SK-N-SH (cell line): ENCODE measurements at regions not wholly inside any gene's neighbourhood (a gene's known extent, or its start where the extent isn't known, plus 50 kb on each side); places are given as distances from the start of the nearest gene placed in this dataset.

Experiments
- CTCF ChIA-PET: fragments of 300-600, 350-600 bp; formaldehyde crosslinking; extraction: SDS; loops from one replicate; lab custom pipeline; 2021; lab: Yijun Ruan, JAX
- POLR2A ChIA-PET: fragments of 350-600 bp; sonication (Branson Sonifier 250); formaldehyde crosslinking; extraction: SDS; loops from one replicate; lab custom pipeline; 2020; ENCODE audit warnings: antibody characterized with exemption, inconsistent platforms; lab: Yijun Ruan, JAX
- DNase-seq: peaks from one replicate; pipeline ENCODE4 v3.0.0; 2012
- H2AFZ ChIP-seq: fragments of 200-600 bp; sonication (generic); 2 replicates; pipeline ENCODE4 v1.8.1; 2016; ENCODE audit warnings: antibody characterized with exemption, mild to moderate bottlenecking, low read depth
- H3F3A ChIP-seq: fragments of 200-600 bp; sonication (generic); replicated peaks from 2 replicates; pipeline ENCODE3; 2016; ENCODE audit warnings: antibody characterized with exemption, mild to moderate bottlenecking; ENCODE audit not compliant: insufficient read depth
- H3K27ac ChIP-seq, 2 experiments: fragments of 200-500 bp in 1 of 2; fragments of 200-600 bp in 1 of 2; sonication (Bioruptor generic) in 1 of 2; sonication (generic), shearing (Covaris generic) in 1 of 2; 2 replicates each; pipeline versions ENCODE4 v1.5.1 to v1.6.1; 2014 to 2016; ENCODE audit warnings: low read depth in 2 of 2, inconsistent platforms in 1 of 2, low read length in 1 of 2, mild to moderate bottlenecking in 1 of 2, mixed read lengths in 1 of 2
- H3K27me3 ChIP-seq: fragments of 200-600 bp; sonication (generic), shearing (Covaris generic); 2 replicates; pipeline ENCODE4 v1.6.1; 2016; ENCODE audit warnings: mixed run types; ENCODE audit not compliant: insufficient read depth
- H3K36me3 ChIP-seq, 2 experiments: fragments of 200-500 bp in 1 of 2; fragments of 200-600 bp in 1 of 2; sonication (Bioruptor generic) in 1 of 2; sonication (generic) in 1 of 2; replicated peaks in 1 of 2; 2 replicates each; pipeline versions ENCODE3 to v1.5.1; 2014 to 2016; ENCODE audit warnings: low read length in 1 of 2, mild to moderate bottlenecking in 1 of 2; ENCODE audit not compliant: insufficient read depth in 2 of 2, control insufficient read depth in 1 of 2
- H3K4me1 ChIP-seq, 2 experiments: fragments of 200-500 bp in 1 of 2; fragments of 200-600 bp in 1 of 2; sonication (Bioruptor generic) in 1 of 2; sonication (generic), shearing (Covaris generic) in 1 of 2; 2 replicates each; pipeline versions ENCODE4 v1.5.1 to v1.6.1; 2014 to 2016; ENCODE audit warnings: low read depth in 1 of 2, low read length in 1 of 2, mixed run types in 1 of 2; ENCODE audit not compliant: insufficient read depth in 2 of 2, control insufficient read depth in 1 of 2
- H3K4me2 ChIP-seq: fragments of 200-600 bp; sonication (generic), shearing (Covaris generic); 2 replicates; pipeline ENCODE4 v1.6.1; 2017; ENCODE audit warnings: mixed run types
- H3K4me3 ChIP-seq, 2 experiments: fragments of 200-500 bp in 1 of 2; fragments of 200-600 bp in 1 of 2; sonication (Bioruptor generic) in 1 of 2; sonication (generic), shearing (Covaris generic) in 1 of 2; 2 replicates each; pipeline versions ENCODE4 v1.5.1 to v1.8.1; 2014 to 2016; ENCODE audit warnings: low read depth in 2 of 2, inconsistent platforms in 1 of 2, low read length in 1 of 2, mild to moderate bottlenecking in 1 of 2, mixed read lengths in 1 of 2, moderate library complexity in 1 of 2
- H3K79me2 ChIP-seq: fragments of 200-600 bp; sonication (generic); 2 replicates; pipeline ENCODE4 v1.8.1; 2017; ENCODE audit warnings: mild to moderate bottlenecking; ENCODE audit not compliant: insufficient read depth
- H3K9ac ChIP-seq: fragments of 200-600 bp; sonication (generic); 2 replicates; pipeline ENCODE4 v1.6.1; 2017; ENCODE audit warnings: mixed run types
- H3K9me2 ChIP-seq: fragments of 200-600 bp; sonication (generic); 2 replicates; pipeline ENCODE4 v1.6.1; 2017; ENCODE audit warnings: mixed run types
- H3K9me3 ChIP-seq: fragments of 200-600 bp; sonication (generic); 2 replicates; pipeline ENCODE4 v1.6.1; 2017; ENCODE audit warnings: mixed run types, mild to moderate bottlenecking, moderate library complexity
- H4K20me1 ChIP-seq: fragments of 200-600 bp; sonication (generic); 2 replicates; pipeline ENCODE4 v1.6.1; 2017; ENCODE audit warnings: mild to moderate bottlenecking, mixed run types; ENCODE audit not compliant: insufficient read depth
- ELF1 ChIP-seq: IDR thresholded peaks from 2 replicates; pipeline ENCODE4 v1.4.0; 2012
- FOSL2 ChIP-seq: IDR thresholded peaks from 2 replicates; pipeline ENCODE4 v1.4.0; 2012; ENCODE audit warnings: low read depth, mild to moderate bottlenecking, moderate library complexity, borderline replicate concordance
- GABPA ChIP-seq: IDR thresholded peaks from 2 replicates; pipeline ENCODE4 v1.4.0; 2012; ENCODE audit warnings: low read depth, mild to moderate bottlenecking
- NFIC ChIP-seq: IDR thresholded peaks from 2 replicates; pipeline ENCODE4 v1.4.0; 2012; ENCODE audit warnings: borderline replicate concordance
- POLR2AphosphoS5 ChIP-seq: IDR thresholded peaks from 2 replicates; pipeline ENCODE4 v1.6.1; 2012; ENCODE audit warnings: low read depth, low read length
- RFX5 ChIP-seq: IDR thresholded peaks from 2 replicates; pipeline ENCODE4 v1.6.1; 2012; ENCODE audit warnings: mild to moderate bottlenecking, improper control_type of control experiment, low read length
- RXRA ChIP-seq: IDR thresholded peaks from 2 replicates; pipeline ENCODE4 v1.4.0; 2012; ENCODE audit warnings: low read depth, mild to moderate bottlenecking, borderline replicate concordance
- SIN3A ChIP-seq: IDR thresholded peaks from 2 replicates; pipeline ENCODE4 v1.6.1; 2012; ENCODE audit warnings: low read depth, mild to moderate bottlenecking, low read length, moderate library complexity, borderline replicate concordance
- SMC3 ChIP-seq: IDR thresholded peaks from 2 replicates; pipeline ENCODE4 v1.6.1; 2012; ENCODE audit warnings: low read depth, low read length, improper control_type of control experiment
- TAF1 ChIP-seq: IDR thresholded peaks from 2 replicates; pipeline ENCODE4 v1.6.1; 2012; ENCODE audit warnings: low read depth, mild to moderate bottlenecking, low read length, moderate library complexity, borderline replicate concordance
- TEAD4 ChIP-seq: IDR thresholded peaks from 2 replicates; pipeline ENCODE4 v1.4.0; 2012; ENCODE audit warnings: mild to moderate bottlenecking, borderline replicate concordance; ENCODE audit not compliant: insufficient read depth
- YY1 ChIP-seq: IDR thresholded peaks from 2 replicates; pipeline ENCODE4 v1.4.0; 2012; ENCODE audit warnings: low read depth, mild to moderate bottlenecking
- ZBTB33 ChIP-seq: IDR thresholded peaks from 2 replicates; pipeline ENCODE4 v1.4.0; 2012; ENCODE audit warnings: low read depth, borderline replicate concordance
- WGBS: methylation state at CpG from one replicate; pipeline ENCODE4 v1.1.6; 2017; ENCODE audit warnings: low lambda C conversion rate; 5-methylcytosine and 5-hydroxymethylcytosine counted together
- TF ChIP-seq, protein P1 (sequence below): fragments of 150-350 bp; IDR thresholded peaks from 2 replicates; pipeline ENCODE4 v1.6.1; 2016; ENCODE audit warnings: mild to moderate bottlenecking, low read depth, low read length
- TF ChIP-seq, protein P2 (sequence below): IDR thresholded peaks from 2 replicates; pipeline ENCODE4; 2012
- TF ChIP-seq, protein P3 (sequence below): IDR thresholded peaks from 2 replicates; pipeline ENCODE4 v1.4.0; 2012; ENCODE audit warnings: low read depth, borderline replicate concordance

DNA sequence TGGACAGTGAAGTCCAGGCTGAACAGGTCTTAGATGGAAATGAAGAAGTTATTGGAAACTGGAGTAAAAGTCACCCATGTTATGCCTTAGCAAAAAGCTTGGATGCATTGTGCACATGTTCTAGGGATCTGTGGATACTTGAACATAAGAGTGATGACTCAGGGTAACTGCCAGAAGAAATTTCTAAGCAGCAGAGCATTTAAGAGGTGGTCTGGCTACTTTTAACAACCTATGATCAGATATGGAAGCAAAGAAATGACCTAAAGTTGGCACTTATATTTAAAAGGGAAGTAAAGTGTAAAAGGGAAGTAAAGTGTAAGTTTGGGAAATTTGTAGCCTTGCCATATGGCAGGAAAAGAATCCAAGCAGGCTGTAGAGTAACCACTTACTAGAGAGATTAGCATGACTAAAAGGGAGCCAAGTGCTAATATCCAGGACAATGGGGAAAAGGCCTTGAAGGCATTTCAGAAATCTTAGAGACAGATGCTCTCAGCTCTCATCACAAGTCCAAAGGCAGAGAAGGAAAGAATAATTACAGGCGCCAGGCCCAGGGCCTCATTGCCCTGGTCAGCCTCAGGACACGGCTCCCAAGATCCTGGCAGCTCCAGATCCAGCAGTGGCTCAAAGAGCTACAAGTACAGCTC is 73.9 kb upstream of the KCNH8 start:
- H3K4me1 ChIP-seq = no peaks in the 10 kb centered on the region; a peak in 1 of 4 replicates
- H3K9me2 ChIP-seq = no peaks in the 10 kb centered on the region
- no peaks in the 10 kb centered on the region for H3K36me3 ChIP-seq
- H3K9ac ChIP-seq = no peak overlapping the region
- ChIA-PET CTCF (interaction anchor here (4.3 kb wide), 1 partner anchor 10 kb away, joined by 19 read pairs; no protein-coding TSS in a partner anchor), POLR2A (no interaction called here)
- no peaks in the 10 kb centered on the region for H3K27me3 ChIP-seq
- no peak overlapping the region for H3K4me3 ChIP-seq
- no peaks in the 10 kb centered on the region for H4K20me1 ChIP-seq
- H3K27ac ChIP-seq = no peak overlapping the region
- TF ChIP-seq RXRA = no peak
- no CpG with 5 or more reads among the region's 2 CpGs for WGBS
- DNase-seq = no peak
- no peaks in the 10 kb centered on the region for H3K79me2 ChIP-seq
- H3F3A ChIP-seq = no peaks in the 10 kb centered on the region
- H3K9me3 ChIP-seq = no peaks in the 10 kb centered on the region
- no peak overlapping the region for H2AFZ ChIP-seq
- no peak overlapping the region for H3K4me2 ChIP-seq

DNA sequence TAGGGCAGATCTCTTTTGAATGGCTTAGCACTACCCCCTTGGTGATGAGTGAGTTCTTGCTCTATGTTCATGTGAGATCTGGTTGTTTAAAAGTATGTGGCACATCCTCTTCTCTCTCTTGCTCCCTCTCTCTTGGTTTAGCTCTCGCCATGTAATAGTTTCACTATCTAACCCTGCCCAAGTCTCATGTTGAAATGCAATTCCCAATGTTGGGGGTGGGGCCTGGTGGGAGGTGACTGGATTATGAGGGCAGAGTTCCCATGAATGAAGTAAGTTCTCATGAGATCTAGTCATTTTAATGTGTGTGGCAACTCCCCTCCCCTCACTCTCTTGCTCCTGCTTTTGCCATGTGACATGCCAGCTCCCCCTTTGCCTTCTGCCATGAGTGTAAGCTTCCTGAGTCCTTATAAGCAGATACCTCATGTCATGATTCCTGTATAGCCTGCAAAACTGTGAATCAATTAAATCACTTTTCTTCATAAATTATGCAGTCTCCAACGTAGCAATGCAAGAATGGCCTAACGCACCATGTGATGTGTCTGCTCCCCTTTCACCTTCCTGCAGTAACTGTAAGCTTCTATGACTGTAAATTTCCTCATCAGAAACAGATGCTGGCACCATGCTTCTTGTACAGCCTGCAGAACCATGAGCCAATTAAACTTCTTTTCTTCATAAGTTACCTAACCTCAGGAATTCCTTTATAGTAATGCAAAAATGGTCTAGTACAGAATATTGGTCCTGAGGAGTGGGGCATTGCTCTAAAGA is 74.8 kb upstream of the KCNH8 start:
- no peak overlapping the region for H3K27ac ChIP-seq
- no peak for DNase-seq
- H3K9me2 ChIP-seq = no peaks in the 10 kb centered on the region
- TF ChIP-seq, protein P1, sequence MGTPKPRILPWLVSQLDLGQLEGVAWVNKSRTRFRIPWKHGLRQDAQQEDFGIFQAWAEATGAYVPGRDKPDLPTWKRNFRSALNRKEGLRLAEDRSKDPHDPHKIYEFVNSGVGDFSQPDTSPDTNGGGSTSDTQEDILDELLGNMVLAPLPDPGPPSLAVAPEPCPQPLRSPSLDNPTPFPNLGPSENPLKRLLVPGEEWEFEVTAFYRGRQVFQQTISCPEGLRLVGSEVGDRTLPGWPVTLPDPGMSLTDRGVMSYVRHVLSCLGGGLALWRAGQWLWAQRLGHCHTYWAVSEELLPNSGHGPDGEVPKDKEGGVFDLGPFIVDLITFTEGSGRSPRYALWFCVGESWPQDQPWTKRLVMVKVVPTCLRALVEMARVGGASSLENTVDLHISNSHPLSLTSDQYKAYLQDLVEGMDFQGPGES = no peak
- TF ChIP-seq NFIC (no peak), GABPA (no peak), RFX5 (no peak), RXRA (no peak), SIN3A (no peak), TAF1 (no peak), ELF1 (no peak), POLR2AphosphoS5 (no peak), ZBTB33 (no peak), SMC3 (no peak), FOSL2 (no peak), TEAD4 (no peak), YY1 (no peak)
- TF ChIP-seq, protein P2, sequence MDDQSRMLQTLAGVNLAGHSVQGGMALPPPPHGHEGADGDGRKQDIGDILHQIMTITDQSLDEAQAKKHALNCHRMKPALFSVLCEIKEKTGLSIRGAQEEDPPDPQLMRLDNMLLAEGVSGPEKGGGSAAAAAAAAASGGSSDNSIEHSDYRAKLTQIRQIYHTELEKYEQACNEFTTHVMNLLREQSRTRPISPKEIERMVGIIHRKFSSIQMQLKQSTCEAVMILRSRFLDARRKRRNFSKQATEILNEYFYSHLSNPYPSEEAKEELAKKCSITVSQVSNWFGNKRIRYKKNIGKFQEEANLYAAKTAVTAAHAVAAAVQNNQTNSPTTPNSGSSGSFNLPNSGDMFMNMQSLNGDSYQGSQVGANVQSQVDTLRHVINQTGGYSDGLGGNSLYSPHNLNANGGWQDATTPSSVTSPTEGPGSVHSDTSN = no peak
- TF ChIP-seq, protein P3, sequence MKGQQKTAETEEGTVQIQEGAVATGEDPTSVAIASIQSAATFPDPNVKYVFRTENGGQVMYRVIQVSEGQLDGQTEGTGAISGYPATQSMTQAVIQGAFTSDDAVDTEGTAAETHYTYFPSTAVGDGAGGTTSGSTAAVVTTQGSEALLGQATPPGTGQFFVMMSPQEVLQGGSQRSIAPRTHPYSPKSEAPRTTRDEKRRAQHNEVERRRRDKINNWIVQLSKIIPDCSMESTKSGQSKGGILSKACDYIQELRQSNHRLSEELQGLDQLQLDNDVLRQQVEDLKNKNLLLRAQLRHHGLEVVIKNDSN = no peak
- TF ChIP-seq, all 33 proteins: peak for 0
- Histone ChIP-seq H3K4me3 (no peak overlapping the region), H3K9ac (no peak overlapping the region), H3K79me2 (no peaks in the 10 kb centered on the region), H3K27me3 (no peaks in the 10 kb centered on the region), H3F3A (no peaks in the 10 kb centered on the region), H2AFZ (no peak overlapping the region), H3K36me3 (no peaks in the 10 kb centered on the region), H3K4me2 (no peak overlapping the region), H3K4me1 (no peaks in the 10 kb centered on the region; a peak in 1 of 4 replicates), H3K9me3 (no peaks in the 10 kb centered on the region), H4K20me1 (no peaks in the 10 kb centered on the region)
- ChIA-PET POLR2A (no interaction called here), CTCF (interaction anchor here (1.0 kb wide), 1 partner anchor 9 kb away, joined by 3 read pairs; no protein-coding TSS in a partner anchor)
- WGBS = 18% methylated on average over 3 of the region's 3 CpGs
